Uterus (tissue), 2 donors: ENCODE measurements at regions not wholly inside any gene's neighbourhood (a gene's known extent, or its start where the extent isn't known, plus 50 kb on each side); places are given as distances from the start of the nearest gene placed in this dataset.

Source experiments
- CTCF ChIP-seq, 4 experiments: fragments of 200-600 bp in 2 of 4; fragments of 450-650 bp in 2 of 4; sonication (generic) in 2 of 4; IDR thresholded peaks; one replicate each; pipeline ENCODE4 v1.5.1; 2016 to 2019; ENCODE audit warnings: antibody characterized with exemption in 4 of 4, mild to moderate bottlenecking in 2 of 4, moderate library complexity in 1 of 4
- POLR2A ChIP-seq, 2 donors: fragments of 450-650 bp; IDR thresholded peaks; one replicate each; pipeline ENCODE4 v1.6.1; 2016; ENCODE audit warnings: antibody characterized with exemption in 2 of 2, mild to moderate bottlenecking in 1 of 2, moderate library complexity in 1 of 2

DNA sequence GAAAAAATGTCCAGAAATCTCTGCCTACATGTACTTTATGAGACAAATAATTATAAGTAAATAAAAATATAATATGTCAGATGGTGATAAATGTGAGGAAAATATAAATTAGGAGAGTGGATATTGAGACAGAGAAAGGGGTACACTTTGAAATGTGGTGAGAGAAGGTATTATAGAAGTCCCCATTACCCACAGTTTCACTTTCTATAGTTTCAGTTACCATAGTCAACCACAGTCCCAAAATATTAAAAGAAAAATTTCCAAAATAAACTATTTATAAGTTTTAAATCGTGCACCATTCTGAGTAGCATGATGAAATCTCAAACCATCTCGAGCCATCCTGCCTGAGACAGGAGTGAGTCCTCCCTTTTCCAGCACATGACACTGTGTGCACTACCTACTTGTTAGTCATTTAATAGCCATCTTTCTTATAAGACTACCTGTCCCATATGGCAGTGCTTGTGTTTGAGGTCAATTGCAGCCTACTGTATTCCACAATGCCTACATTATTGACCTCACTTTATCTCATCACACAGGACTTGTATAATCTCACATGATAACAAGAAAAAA lies 653.7 kb downstream of the DACH1 start:
- TF ChIP-seq POLR2A (IDR thresholded peaks at IDR 0.05) (no peak), CTCF (IDR thresholded peaks at IDR 0.05) (no peak)
